Ascending aorta (tissue), 2 donors: ENCODE measurements at regions not wholly inside any gene's neighbourhood (a gene's known extent, or its start where the extent isn't known, plus 50 kb on each side); places are given as distances from the start of the nearest gene placed in this dataset.

ENCODE experiments used
- DNase-seq, 2 donors: peaks; one replicate each; pipeline ENCODE4 v3.0.0-alpha.2; 2019; ENCODE audit warnings: low spot score in 2 of 2
- H3K27ac ChIP-seq, 2 donors: fragments of 200-600 bp; sonication (generic); one replicate each; pipeline ENCODE4 v1.5.1; 2016 to 2017; ENCODE audit warnings: mild to moderate bottlenecking in 1 of 2
- H3K27me3 ChIP-seq: fragments of 200-600 bp; sonication (generic); one replicate; pipeline ENCODE4 v1.5.1; 2017
- H3K36me3 ChIP-seq, 2 donors: fragments of 200-600 bp; sonication (generic); one replicate each; pipeline ENCODE4 v1.5.1; 2016
- H3K4me1 ChIP-seq, 2 donors: fragments of 200-600 bp; sonication (generic); one replicate each; pipeline ENCODE4 v1.5.1; 2016 to 2017; ENCODE audit warnings: mild to moderate bottlenecking in 1 of 2
- H3K4me3 ChIP-seq, 2 donors: fragments of 200-600 bp; sonication (generic); one replicate each; pipeline ENCODE4 v1.5.1; 2016 to 2017; ENCODE audit warnings: mild to moderate bottlenecking in 1 of 2
- H3K9me3 ChIP-seq, 2 donors: fragments of 200-600 bp; sonication (generic); one replicate each; pipeline ENCODE4 v1.5.1; 2016
- CTCF ChIP-seq, 3 experiments: fragments of 200-600 bp in 2 of 3; fragments of 450-650 bp in 1 of 3; sonication (generic) in 2 of 3; IDR thresholded peaks; one replicate each; pipeline ENCODE4 v1.5.1; 2016 to 2019; ENCODE audit warnings: antibody characterized with exemption in 3 of 3, mild to moderate bottlenecking in 1 of 3, moderate library complexity in 1 of 3
- intact Hi-C: fragments of 100-400 bp; cut with DNase I; formaldehyde crosslinking; loops from one replicate; pipeline ENCODE4 v1.15.1; 2023

GRCh38 chr10:55653531-55653930 is 707.5 kb downstream of the ZWINT start:
- DNase-seq, result no peak
- intact Hi-C loops, result no loop called here
- Histone ChIP-seq H3K27ac (no peak overlapping the region), H3K4me1 (no peaks in the 10 kb centered on the region), H3K36me3 (no peaks in the 10 kb centered on the region), H3K27me3 (no peaks in the 10 kb centered on the region), H3K9me3 (no peaks in the 10 kb centered on the region), H3K4me3 (no peak overlapping the region)
- TF ChIP-seq CTCF (IDR thresholded peaks at IDR 0.05), result no peak

GRCh38 chr10:55641601-55642000 is 719.5 kb downstream of the ZWINT start:
- Histone ChIP-seq H3K4me3 (no peak overlapping the region), H3K27me3 (no peaks in the 10 kb centered on the region), H3K27ac (no peak overlapping the region), H3K36me3 (no peaks in the 10 kb centered on the region), H3K4me1 (no peaks in the 10 kb centered on the region), H3K9me3 (no peaks in the 10 kb centered on the region)
- no peak for DNase-seq
- TF ChIP-seq CTCF (IDR thresholded peaks at IDR 0.05), result no peak
- intact Hi-C loops, result no loop called here

GRCh38 chr10:55631071-55631654 is 729.9 kb downstream of the ZWINT start:
- Histone ChIP-seq H3K4me3 (peak overlapping the region; percentile 51 to 57), H3K27me3 (no peaks in the 10 kb centered on the region), H3K36me3 (no peaks in the 10 kb centered on the region), H3K27ac (no peak overlapping the region), H3K9me3 (no peaks in the 10 kb centered on the region), H3K4me1 (peaks cover 0 to 5% of the 10 kb centered on the region in 2 donors)
- no peak for DNase-seq
- TF ChIP-seq CTCF (IDR thresholded peaks at IDR 0.05), result peak in 2 of 3 experiments; percentile 28 to 37
- intact Hi-C loops, result no loop called here

GRCh38 chr10:55630491-55631056 is 730.5 kb downstream of the ZWINT start:
- H3K27ac ChIP-seq, result no peak overlapping the region
- no peaks in the 10 kb centered on the region for H3K9me3 ChIP-seq
- peak overlapping the region; percentile 51 to 57 for H3K4me3 ChIP-seq
- no peaks in the 10 kb centered on the region for H3K27me3 ChIP-seq
- no peak for DNase-seq
- intact Hi-C loops, result no loop called here
- no peaks in the 10 kb centered on the region for H3K36me3 ChIP-seq
- no peak for TF ChIP-seq CTCF (IDR thresholded peaks at IDR 0.05)
- H3K4me1 ChIP-seq, result peaks cover 0 to 5% of the 10 kb centered on the region in 2 donors

- intact Hi-C loops, result no loop called here
- Histone ChIP-seq H3K27me3 (no peaks in the 10 kb centered on the region), H3K27ac (no peak overlapping the region), H3K36me3 (no peaks in the 10 kb centered on the region), H3K4me3 (peak overlapping the region; percentile 51 to 57), H3K4me1 (peaks cover 0 to 5% of the 10 kb centered on the region in 2 donors), H3K9me3 (no peaks in the 10 kb centered on the region)
- DNase-seq, result no peak
- no peak for TF ChIP-seq CTCF (IDR thresholded peaks at IDR 0.05)
These were observed 731.1 kb downstream of the ZWINT start for GRCh38 chr10:55629793-55630490.
